HG03139 (cell line): ENCODE measurements at regions not wholly inside any gene's neighbourhood (a gene's known extent, or its start where the extent isn't known, plus 50 kb on each side); places are given as distances from the start of the nearest gene placed in this dataset.

Experiments
- ATAC-seq: cut with Tn5 transposase; IDR thresholded peaks from one replicate; pipeline ENCODE4 v1.9.1; 2021; ENCODE audit not compliant: unreplicated experiment

DNA sequence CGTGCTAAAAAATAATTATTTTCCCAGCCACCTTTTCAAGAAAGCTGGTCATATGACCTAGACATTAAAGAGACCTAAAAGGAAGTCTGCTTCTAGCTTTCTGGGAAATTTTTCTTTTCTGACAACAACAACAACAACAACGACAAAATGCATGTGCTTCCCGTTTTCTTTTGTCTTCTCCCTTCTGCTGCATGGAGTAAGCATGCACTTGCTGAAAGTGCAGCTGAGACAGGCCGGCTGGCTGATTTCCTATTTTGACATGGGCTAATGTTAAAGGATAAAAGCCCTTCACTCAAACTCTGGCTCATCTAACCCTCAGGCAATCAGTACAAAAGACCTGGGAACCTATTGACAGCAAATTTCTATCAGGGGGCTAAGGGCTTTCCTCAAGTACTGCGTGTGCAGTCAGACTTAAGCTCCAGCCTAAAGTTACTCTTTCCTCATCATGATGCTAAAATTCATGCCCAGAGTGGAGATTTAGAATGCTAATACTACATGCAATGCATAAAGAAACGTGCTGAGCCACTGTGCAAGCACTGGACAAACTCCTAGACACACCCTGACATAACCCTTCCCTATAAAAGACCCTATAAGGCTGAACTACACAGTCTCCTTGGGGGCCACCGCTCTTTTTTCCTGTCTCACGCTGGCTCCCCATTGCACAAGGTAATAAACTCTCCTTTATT lies 811.1 kb downstream of the UQCRFS1 start:
- no peak for ATAC-seq

DNA sequence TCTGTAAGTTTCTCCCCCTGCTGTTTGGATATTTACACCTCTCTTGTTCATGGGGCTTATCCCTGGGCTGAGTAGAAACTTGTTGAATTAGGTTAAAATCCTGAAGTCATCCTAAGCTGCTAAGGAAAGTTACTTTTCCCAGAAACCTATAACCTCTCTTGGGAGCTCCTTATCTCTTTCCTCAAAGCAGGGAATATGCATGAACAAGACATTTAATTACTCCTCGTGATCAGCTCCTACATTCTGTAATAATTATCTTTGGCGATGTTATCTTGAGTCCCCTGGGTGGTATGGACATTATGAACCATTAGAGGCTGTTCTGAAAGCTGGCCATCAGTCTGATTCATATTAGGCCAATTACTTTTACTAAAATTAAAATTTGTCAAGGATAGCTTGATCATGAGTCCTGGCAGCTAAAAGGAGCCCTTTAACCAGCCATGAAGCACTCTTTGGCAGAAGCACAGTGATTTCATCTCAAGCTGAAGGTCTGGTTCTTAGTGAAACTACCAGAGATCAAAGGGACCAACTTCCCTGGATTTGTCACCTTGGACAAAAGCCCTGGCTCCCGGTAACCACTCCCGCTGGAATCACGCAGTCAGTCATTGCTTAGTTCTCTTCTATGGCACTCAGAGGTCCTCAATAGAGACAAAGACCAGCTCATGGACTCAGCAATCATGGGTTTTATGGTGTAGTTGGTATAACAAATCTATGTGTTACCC lies 811.8 kb downstream of the UQCRFS1 start:
- no peak for ATAC-seq

DNA sequence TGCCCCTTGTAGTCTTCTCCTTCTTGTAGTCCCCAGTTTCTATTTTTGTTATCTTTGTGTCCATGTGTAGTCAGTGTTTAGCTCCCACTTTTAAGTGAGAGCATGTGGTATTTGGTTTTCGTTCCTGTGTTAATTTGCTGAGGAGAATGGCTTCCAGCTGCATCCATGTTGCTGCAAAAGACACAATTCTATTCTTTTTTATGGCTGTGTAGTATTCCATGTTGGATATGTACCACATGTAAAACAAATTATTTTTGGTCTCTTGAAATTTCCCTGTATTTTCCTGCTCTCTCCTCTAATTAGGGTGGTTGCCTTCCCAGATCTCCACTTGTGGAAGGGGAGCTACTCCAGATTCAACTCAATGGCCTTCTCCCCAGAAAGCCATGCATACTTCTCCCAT lies 813.8 kb downstream of the UQCRFS1 start:
- ATAC-seq = no peak

DNA sequence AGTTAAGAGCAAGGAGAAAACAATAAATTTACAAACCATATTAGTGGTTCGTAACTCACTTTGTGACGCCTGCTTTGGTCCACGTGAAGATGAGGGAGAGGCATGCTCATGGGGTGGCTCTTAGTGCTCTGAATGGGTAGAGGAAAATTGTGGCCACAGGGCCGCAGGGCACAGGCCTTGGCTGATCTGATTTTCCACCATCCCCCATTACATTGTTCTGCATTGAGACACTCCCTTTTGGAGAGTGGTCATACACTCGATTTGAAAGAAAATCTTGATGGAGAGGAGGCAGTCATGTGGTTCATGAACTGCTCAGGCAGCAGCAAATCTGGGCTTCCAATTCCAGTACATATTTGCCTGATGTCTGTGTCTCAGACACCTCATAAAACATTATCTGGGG lies 815.2 kb downstream of the UQCRFS1 start:
- ATAC-seq = no peak

DNA sequence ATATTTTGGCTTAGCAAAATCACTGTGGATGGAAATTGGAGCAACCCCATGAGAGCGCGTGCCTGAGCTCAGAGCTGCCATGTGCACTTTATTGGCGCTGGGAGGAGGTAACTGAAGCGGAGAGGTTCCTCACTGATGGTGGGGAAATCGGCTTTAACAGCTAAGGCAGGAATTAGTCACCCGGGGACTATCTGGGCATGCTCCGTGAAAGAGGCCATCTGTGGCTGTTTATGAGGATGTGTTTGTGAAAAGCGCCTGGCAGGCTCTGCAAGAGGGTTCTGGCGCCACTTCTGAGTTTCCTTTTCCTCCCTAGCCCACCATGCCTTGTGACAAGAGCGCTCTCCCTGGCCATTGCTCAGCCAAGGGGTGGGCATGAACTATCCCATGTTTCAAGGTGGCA lies 815.6 kb downstream of the UQCRFS1 start:
- ATAC-seq = no peak

DNA sequence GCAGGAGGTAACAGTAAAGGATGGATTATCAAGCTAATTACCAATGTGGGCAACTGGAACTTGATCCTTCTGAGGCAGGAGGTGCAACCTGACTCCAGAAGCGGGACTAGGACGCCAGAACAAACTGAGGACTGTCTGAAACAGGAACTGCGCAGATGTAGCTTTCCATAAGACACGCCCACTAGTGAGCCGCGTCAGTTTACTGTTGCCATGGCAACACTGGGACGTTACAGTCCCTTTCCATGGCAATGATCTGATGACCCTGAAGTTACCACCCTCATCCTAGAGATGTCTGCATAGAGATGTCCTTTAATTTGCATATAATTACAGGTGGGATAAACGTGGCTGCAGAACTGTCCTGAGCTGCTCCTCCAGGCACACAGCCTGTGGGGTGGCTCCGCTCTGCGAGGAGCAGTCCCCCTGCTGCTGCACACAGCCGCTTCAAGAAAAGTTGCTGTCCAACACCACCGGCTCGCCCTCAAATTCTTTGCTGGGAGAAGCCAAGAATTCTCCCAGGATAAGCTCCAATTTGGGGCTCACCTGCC lies 816.6 kb downstream of the UQCRFS1 start:
- no peak for ATAC-seq

DNA sequence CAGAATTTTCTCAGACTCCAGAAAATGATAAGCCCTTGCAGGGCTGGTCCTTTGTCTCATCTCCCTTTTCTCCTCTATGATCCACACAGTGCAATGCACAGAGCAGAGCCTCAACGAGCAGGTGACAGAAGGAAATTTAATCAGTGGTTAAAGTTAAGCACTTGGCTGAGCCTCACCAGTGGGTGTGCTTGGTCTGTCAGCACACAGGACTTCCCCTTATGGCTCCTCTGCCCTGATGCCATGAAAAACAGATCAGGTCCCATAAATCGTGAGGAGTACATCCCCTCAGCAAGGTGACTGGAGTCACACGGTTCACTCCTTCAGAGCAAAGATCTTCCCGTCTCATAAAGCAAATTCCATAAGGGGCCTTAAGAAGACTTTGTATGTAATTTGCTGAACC lies 818.2 kb downstream of the UQCRFS1 start:
- no peak for ATAC-seq

DNA sequence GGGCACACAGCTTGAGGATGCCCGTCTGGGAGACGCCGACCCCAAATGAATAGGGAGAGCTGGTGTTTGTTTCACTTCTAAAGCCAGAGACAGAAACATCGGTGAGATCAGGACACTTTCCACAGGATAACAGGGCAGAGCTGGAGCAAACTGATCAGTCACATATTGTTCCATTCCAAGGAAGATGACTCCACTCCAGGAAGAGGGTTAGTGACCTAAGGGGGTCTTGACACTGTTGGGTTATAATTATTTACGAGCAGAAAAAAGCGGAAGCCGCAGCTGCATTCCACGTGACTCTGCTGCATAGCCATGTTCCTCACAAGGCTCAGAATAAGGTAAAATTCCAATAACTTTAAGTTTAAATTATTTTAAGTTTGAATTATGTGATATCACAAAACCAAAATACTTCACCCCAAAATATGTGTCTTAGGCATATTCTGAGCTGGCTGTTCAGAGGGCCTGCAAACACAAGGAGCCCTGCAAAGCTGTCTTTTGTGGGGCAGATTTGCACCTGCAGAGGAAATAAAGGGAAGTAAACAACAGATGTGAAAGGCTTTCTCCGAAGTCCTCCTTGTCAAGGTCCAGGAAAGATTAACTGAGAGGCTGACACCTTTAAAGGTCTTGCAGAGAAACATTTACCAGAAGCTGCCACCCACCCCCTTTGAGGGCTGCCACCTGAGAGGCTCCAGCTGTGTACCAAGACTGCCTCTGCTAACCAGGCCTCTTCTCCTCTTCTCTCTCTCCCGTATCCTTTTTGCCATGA lies 819.2 kb downstream of the UQCRFS1 start:
- no peak for ATAC-seq

DNA sequence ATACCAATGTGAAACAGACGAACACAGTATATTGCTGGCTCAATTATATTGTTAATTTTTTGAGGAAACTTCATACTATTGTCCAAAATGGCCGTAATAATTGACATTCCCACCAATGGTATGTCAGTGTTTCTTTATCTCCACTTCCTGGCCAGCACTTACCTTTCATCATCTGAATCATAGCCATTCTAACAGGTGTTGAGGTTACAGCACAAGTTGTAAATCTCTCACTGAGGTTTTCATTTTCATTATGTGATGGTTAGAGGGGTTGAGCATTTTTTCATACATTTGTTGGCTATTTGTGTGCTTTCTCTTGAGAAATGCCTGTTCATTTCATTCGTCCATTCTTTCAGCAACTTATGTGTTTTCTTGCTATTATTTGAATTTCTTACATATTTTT lies 824.0 kb downstream of the UQCRFS1 start:
- ATAC-seq = no peak

DNA sequence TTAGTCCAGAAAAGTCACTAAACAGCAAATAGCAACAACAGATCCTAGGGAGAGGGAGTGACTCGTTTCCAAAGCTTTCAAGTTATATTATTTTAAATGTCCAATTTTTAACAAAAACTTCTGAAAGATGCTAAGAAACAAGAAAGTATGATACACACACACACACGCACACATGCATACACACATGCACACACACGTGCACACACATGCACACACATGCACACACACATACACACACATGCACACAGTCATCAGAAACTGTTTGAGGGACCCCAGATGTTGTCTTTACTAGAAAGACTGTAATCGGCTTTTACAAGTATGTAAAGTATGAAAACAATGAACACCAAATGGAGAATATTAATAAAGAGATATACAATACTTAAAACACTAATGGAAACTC lies 825.4 kb downstream of the UQCRFS1 start:
- ATAC-seq = no peak

DNA sequence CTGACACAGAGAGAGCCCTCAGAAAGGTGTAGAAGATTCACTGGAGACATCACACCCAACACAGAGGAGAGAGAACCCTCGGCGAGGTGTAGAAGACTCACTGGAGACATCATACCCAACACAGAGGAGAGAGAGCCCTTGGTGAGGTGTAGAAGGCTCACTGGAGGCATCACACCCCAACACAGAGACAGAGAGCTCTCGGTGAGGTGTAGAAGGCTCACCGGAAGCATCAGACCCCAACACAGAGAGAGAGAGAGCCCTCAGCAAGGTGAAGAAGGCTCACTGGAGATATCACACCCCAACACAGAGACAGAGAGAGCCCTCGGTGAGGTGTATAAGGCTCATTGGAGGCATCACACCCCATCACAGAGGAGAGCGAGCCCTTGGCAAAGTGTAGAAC lies 826.5 kb downstream of the UQCRFS1 start:
- ATAC-seq = no peak

DNA sequence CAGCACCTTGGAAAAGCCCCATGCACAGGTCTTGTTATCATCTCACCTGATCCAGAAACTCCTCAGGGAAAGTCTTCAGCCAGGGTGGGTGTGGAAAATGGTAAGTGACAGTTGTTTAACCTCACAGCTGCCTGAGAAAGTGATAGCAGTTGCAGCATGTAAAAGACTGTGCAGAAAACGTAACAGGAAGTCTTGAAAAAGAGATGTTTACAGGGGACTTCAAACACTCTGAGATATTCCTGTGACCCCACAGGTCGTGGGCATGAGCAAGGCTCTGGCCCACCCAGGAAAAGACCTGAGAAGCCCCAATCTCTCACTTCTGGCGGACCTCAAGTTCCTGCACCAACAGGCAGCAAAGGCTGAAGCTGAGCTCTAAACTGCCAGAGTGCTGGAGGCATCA lies 826.9 kb downstream of the UQCRFS1 start:
- ATAC-seq = no peak

DNA sequence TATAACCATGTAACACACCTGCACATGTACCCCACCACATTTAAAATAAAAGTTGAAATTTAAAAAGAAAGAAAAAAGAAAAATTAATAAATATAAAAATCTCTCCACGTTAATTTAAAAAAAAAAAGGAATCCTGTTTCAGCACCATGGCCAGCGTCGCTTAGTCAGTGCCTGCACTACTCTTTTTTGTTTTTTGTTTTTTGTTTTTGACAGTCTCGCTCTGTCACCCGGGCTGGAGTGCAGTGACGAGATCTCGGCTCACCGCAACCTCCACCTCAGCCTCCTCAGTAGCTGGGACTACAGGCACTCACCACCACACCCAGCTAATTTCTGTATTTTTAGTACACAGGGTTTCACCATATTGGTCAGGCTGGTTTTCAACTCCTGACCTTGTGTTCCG lies 835.9 kb downstream of the UQCRFS1 start:
- no peak for ATAC-seq

DNA sequence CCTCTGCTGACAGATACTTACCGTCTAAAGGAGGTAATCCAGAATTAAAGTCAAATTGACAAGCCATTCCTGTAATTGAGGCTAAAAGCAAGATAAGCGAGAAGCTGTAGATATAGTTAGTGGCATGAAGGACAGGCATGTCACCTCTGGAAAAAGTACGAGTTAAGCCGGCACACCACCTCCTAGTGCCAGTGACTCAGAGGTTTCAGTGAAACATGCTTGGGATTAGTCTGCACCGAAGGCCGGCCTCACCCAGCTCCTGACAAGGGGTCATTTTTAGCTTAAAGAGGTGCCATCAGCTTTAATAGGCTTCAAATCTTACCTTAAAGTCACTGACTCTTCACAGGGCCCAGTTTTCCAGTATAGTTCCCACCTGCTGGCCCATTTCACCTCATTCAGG lies 838.0 kb downstream of the UQCRFS1 start:
- ATAC-seq = no peak

DNA sequence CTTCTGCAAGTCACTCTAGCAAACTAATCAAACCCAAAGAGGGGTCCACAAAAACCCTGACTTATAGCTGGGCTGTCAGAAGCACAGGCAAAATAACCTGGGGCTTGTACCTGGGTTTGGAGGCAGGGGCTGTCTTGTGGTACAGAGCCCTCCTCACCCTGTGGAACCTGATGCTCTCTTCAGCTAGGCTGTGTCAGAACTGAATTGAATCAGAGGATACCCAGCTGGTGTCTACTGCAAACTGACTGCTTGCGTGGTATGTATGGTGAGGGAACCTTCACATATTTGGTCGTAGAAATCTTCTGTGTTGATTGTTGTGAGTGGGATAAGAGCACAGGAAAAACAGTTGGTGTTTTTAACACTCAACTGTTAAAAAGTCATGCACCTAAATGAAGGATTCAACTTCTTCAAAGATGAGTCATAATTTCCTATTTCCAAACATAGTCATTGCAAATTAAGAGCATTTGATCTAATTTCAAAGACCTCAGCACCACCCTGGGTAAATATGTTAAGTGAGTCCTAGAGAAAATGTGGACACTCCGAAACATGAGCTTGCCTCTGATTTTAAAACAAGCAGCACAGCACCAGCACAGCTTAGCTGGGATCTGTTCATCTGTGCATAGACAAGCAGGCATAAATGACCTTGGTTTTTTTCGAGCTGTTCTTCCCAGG lies 840.2 kb downstream of the UQCRFS1 start:
- ATAC-seq = no peak

DNA sequence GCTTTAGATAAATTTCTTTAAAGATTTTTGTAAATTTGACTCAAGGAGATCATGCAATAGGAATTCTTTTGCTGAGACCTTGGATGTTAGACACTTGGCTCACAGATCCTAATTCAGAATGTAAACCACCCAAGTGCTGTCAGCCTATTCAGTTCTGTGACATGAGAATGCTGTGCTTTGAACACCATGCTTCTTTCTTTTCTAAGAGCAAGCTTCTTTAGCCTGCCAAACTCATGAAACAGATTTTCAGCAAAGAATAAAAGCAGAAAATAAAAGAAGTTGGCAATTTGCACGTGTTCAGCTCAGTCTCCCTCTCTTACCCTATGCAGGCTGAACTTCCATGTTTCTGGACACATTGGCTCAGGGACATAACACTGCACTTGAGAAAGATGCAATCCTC lies 845.8 kb downstream of the UQCRFS1 start:
- no peak for ATAC-seq

DNA sequence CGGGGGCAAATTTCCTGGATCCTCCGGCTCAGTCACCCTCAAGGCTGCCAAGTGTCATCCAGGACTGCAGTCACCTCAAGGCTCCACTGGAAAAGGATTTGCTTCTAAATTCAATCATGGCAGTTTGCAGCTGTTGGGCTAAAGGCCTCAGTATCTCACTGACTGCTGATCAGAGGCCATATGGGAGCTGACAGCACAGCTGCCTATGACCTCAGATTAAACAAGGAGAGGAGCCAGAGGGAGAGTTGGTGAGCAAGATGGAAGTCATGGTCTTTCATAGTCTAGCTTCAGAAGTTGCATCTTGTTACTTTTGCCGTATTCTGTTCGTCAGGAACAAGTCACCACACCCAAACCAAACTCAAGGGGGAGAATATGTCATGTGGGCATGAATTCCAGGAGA lies 849.7 kb downstream of the UQCRFS1 start:
- ATAC-seq = no peak

DNA sequence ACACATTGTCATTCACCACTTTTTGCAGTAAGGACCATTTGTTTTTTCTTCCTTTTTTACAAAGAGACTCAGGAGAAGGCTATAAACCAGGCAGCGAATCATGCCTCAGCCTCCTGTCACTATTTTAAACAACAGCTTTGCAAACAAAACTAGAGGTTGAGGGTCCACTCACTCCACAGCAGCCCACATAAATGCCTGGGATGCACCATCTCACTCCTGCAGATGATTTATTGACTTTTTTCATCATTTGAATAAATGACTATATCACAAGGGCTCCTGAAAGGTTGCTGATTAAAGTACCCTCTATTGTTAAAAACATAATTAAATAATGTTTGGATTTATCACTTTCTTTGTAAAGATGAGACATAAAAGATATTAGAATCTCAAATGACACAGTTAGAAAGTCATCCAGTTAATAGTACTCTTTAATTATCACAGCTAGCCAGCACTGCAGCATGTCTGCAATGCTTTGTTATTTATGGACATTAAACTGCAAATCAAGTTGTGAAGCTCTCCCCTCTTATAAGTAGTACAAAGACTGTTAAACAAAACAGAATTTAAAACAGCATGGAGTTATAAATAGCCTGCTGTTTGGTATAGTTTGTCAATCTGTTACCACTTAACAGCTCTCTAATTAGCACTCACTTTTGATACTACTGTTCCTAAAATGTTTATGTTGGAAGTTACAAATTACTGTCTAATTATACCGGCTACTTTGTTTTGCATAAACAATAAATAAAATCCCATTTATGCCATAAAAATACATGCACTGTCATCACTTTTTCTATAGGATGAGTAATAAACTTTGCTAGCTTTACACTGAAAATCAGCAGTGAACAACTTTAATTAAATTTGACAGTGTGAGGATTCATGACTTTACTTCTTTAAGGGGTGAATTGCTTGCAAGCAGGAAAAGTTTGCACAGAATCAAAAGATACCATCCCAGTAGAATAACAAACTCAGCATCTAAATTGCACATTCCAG lies 853.2 kb downstream of the UQCRFS1 start:
- ATAC-seq = no peak

DNA sequence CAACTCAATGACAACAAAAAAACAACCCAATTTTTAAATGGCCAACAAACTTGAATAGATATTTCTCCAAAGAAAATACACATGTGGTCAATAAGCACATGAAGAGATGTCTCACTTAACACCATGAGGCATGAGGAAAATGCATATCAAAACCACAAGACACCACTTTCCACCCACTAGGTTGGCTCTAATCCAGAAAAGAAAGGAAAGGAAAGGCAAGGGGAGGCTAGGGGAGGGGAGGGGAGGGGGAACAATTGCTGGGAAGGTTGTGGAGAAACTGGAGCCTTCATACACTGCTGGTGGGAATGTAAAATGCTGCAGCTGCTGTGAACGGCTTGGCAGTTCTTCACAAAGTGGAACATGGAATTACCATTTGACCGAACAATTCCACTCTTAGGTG lies 854.3 kb downstream of the UQCRFS1 start:
- no peak for ATAC-seq

DNA sequence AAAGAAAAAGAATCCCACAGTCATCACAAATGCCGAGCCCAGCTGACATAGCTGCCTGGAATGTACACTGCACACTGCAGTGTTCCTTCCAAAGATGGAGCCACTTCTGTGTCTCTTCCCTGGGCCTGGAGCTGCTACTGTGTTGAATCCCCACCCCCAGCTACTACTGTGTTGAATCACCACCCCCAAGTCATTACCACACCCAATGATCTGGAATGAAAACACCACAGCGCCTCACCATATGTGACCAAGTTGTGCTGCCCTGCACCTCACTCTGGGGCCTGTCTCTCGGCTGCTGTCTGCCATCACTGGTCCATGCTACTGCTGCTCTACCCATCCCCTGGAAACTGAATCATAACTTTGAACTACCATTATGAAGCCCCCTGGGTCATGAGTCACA lies 861.2 kb downstream of the UQCRFS1 start:
- no peak for ATAC-seq
